ENCODE measurements at regions not wholly inside any gene's neighbourhood (a gene's known extent, or its start where the extent isn't known, plus 50 kb on each side); places are given as distances from the start of the nearest gene placed in this dataset.

DNA sequence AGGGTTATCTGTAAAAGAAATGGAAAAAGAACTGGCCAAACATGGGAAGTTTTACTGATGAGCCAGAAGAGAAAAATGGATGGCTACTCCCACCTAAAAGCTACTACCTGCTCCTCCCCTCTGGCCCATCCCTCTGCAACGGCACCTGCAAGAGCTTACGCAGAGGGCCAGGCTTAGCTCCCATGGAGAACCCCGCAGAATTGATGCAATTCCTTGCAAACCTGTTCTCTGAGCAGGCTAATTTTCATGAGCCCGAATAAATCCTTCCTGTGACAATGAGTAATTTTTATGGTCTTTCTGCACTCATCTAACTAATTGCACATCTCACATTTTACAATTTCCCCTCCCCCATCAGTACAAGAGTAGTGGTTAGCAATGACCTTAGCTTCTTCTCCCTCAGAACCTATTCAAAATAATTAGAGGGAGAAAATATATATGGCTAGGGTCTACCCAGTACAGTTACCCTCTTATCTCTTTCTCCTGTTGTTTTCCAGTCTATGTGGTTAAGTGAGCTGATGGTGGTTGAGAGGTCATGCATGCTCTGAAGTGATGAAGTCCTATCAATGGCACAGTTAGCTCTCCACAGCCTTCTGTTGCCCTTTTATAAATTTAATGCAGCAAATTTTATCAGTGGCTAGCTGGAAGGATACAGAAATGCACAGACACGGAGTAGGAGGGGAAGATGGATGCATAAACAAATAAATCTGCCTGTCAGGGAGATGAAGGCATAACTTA is 67.7 kb upstream of the NTF3 start:
- intact Hi-C loops (cut with DNase I): no loop called here
- Histone ChIP-seq H3K4me1 (ENCODE audit: insufficient read depth) (no peaks in the 10 kb centered on the region), H3K27ac (no peak overlapping the region), H3K4me3 (no peak overlapping the region), H3K27me3 (no peaks in the 10 kb centered on the region), H3K9me3 (no peaks in the 10 kb centered on the region), H3K36me3 (no peaks in the 10 kb centered on the region)
- DNase-seq: no peak
- TF ChIP-seq POLR2A (IDR thresholded peaks at IDR 0.05): no peak
- 41 to 48% (median 47%) methylated on average over 5 of the region's 5 CpGs for WGBS, 3 donors

DNA sequence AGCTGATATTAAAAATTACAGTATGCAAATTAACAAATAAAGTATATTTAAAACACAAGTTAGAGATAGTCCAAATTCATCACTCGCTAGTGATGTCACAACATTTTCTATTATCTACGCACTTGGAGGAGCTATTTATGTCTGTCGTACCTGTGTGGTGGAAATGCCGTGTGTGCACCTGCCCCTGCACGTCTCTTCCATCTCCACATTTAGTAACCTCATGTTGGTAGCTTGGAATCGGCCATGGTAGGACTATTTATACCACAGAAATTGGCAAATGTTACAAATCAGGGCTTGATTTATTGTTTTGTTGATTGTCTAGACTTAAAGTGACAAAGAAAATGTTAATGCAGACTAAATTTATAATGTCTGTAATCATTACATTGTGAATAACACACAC is 62.6 kb upstream of the NTF3 start:
- no peak for DNase-seq
- Histone ChIP-seq H3K4me1 (ENCODE audit: insufficient read depth) (no peaks in the 10 kb centered on the region), H3K27ac (no peak overlapping the region), H3K36me3 (no peaks in the 10 kb centered on the region), H3K27me3 (no peaks in the 10 kb centered on the region), H3K4me3 (no peak overlapping the region), H3K9me3 (no peaks in the 10 kb centered on the region)
- intact Hi-C loops (cut with DNase I): no loop called here
- 73 to 79% (median 77%) methylated on average over 6 of the region's 6 CpGs for WGBS, 3 donors
- TF ChIP-seq EP300 (IDR thresholded peaks at IDR 0.05): no peak
- no peak for TF ChIP-seq POLR2A (IDR thresholded peaks at IDR 0.05)
- TF ChIP-seq, protein P1, sequence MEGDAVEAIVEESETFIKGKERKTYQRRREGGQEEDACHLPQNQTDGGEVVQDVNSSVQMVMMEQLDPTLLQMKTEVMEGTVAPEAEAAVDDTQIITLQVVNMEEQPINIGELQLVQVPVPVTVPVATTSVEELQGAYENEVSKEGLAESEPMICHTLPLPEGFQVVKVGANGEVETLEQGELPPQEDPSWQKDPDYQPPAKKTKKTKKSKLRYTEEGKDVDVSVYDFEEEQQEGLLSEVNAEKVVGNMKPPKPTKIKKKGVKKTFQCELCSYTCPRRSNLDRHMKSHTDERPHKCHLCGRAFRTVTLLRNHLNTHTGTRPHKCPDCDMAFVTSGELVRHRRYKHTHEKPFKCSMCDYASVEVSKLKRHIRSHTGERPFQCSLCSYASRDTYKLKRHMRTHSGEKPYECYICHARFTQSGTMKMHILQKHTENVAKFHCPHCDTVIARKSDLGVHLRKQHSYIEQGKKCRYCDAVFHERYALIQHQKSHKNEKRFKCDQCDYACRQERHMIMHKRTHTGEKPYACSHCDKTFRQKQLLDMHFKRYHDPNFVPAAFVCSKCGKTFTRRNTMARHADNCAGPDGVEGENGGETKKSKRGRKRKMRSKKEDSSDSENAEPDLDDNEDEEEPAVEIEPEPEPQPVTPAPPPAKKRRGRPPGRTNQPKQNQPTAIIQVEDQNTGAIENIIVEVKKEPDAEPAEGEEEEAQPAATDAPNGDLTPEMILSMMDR (IDR thresholded peaks at IDR 0.05): no peak

DNA sequence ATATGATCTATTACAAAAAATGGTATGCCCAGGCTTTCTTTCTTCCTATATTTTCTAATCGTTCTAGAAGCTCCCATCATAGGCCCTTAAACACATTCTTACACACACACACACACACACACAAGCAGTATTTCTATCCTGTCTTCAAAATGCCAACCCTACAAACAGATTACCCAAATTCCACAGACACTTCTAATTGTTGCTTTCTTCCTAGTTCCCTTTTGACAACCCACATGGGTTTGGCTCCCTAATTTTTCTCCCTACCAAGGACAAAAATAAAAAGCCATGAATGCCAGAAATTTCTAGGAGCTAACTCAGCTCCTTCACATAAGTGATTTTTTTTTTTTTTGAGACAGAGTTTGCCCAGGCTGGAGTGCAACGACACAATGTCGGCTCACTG is 60.3 kb upstream of the NTF3 start:
- 71 to 73% (median 72%) methylated on average over 3 of the region's 3 CpGs for WGBS, 3 donors
- Histone ChIP-seq H3K9me3 (no peaks in the 10 kb centered on the region), H3K27ac (no peak overlapping the region), H3K27me3 (no peaks in the 10 kb centered on the region), H3K4me3 (no peak overlapping the region), H3K4me1 (ENCODE audit: insufficient read depth) (no peaks in the 10 kb centered on the region), H3K36me3 (no peaks in the 10 kb centered on the region)
- intact Hi-C loops (cut with DNase I): no loop called here
- DNase-seq: no peak
- TF ChIP-seq, protein P1 (IDR thresholded peaks at IDR 0.05): no peak
- TF ChIP-seq POLR2A (IDR thresholded peaks at IDR 0.05) (no peak), EP300 (IDR thresholded peaks at IDR 0.05) (no peak)

DNA sequence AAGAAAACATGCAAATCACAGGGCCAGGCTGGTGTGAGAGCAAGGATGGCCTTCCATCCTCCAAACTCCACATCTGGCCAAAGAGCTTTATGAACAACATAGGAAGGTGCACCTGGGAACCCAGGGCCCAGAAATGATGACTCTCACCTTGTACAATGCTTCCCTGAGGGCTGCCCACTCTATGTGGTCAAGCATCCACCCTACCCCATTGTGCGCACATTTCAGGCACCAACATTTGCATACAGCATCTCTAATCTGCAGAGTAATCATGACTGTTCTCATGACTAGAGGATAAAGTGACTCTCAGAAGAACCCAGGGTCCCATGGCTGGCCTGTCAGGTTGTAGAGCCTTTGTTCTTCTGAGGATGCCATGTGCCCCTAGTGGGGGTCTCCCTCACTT is 57.2 kb upstream of the NTF3 start:
- Histone ChIP-seq H3K27me3 (no peaks in the 10 kb centered on the region), H3K36me3 (no peaks in the 10 kb centered on the region), H3K4me1 (ENCODE audit: insufficient read depth) (no peaks in the 10 kb centered on the region), H3K9me3 (no peaks in the 10 kb centered on the region), H3K27ac (no peak overlapping the region), H3K4me3 (no peak overlapping the region)
- intact Hi-C loops (cut with DNase I): no loop called here
- DNase-seq: no peak
- no peak for TF ChIP-seq POLR2A (IDR thresholded peaks at IDR 0.05)
- TF ChIP-seq, protein P1 (IDR thresholded peaks at IDR 0.05): no peak
- no peak for TF ChIP-seq EP300 (IDR thresholded peaks at IDR 0.05)
- whole genome bisulfite sequencing, 3 donors: 50 to 100% (median 100%) methylated on average over 1 of the region's 1 CpG

DNA sequence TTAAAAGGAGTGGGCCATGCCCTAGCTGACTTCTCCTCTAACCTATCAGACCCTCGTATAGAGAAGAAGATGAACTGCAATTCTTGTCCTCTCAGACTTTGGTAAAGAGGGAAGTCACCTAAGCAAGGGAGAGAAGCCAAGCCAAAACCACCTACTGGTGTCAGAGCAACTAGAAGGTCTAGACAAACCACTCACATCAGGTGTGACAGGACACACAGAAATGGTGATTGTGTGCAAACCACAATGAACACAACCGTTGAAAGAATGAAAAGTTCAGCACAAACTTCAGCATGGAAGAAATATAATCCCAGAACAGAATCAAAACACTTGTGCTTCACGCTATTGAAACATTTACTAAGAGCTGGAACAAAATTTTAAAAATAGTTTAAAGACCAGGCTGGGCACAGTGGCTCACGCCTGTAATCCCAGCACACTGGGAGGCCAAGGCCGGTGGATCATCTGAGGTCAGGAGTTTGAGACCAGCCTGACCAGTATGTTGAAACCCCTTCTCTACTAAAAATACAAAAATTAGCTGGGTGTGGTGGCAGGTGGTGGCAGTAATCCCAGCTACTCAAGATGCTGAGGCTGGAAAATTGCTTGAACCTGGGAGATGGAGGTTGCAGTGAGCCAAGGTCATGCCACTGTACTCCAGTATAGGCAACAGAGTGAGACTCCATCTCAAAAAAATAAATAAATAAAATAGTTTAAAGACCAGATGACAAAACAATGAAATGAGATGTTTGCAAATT is 56.2 kb upstream of the NTF3 start:
- no peak overlapping the region for H3K27ac ChIP-seq

More for the DNA sequence above, 56.2 kb upstream of the NTF3 start:
- WGBS, 3 donors: 60 to 80% (median 77%) methylated on average over 5 of the region's 5 CpGs
- H3K27me3 ChIP-seq: no peaks in the 10 kb centered on the region
- TF ChIP-seq EP300 (IDR thresholded peaks at IDR 0.05) (no peak), POLR2A (IDR thresholded peaks at IDR 0.05) (no peak)
- TF ChIP-seq, protein P1 (IDR thresholded peaks at IDR 0.05): no peak
- no peaks in the 10 kb centered on the region for H3K9me3 ChIP-seq
- H3K4me3 ChIP-seq: no peak overlapping the region
- no peak for DNase-seq
- intact Hi-C loops (cut with DNase I): no loop called here
- no peaks in the 10 kb centered on the region for H3K36me3 ChIP-seq
- no peaks in the 10 kb centered on the region for H3K4me1 ChIP-seq (ENCODE audit: insufficient read depth)

All from ovary (tissue), 7 donors.